Neutrophil (primary cell): ENCODE measurements at regions not wholly inside any gene's neighbourhood (a gene's known extent, or its start where the extent isn't known, plus 50 kb on each side); places are given as distances from the start of the nearest gene placed in this dataset.

ENCODE experiments used
- H3K27ac ChIP-seq: fragments of 200-600 bp; sonication (generic); 2 replicates; pipeline ENCODE4 v1.5.1; 2016; ENCODE audit warnings: mild to moderate bottlenecking, moderate library complexity
- H3K27me3 ChIP-seq: fragments of 200-600 bp; sonication (generic); 2 replicates; pipeline ENCODE4 v1.6.0; 2016; ENCODE audit warnings: mild to moderate bottlenecking
- H3K36me3 ChIP-seq: fragments of 200-600 bp; sonication (generic); 2 replicates; pipeline ENCODE4 v1.5.1; 2017
- H3K4me1 ChIP-seq, 2 experiments: fragments of 200-600 bp in 1 of 2; sonication (generic) in 1 of 2; 1 replicate in 1 of 2; 2 replicates in 1 of 2; pipeline versions ENCODE4 v1.5.1 to v1.6.1; 2013 to 2016; ENCODE audit warnings: low read depth in 1 of 2, low read length in 1 of 2, mild to moderate bottlenecking in 1 of 2, moderate library complexity in 1 of 2; ENCODE audit not compliant: control insufficient read depth in 1 of 2, insufficient read depth in 1 of 2
- H3K4me3 ChIP-seq, 2 experiments: fragments of 200-600 bp in 1 of 2; sonication (generic) in 1 of 2; 1 replicate in 1 of 2; 2 replicates in 1 of 2; pipeline ENCODE4 v1.5.1; 2013 to 2016; ENCODE audit warnings: low read depth in 1 of 2, low read length in 1 of 2, mild to moderate bottlenecking in 1 of 2, moderate library complexity in 1 of 2
- H3K9me3 ChIP-seq: fragments of 200-600 bp; sonication (generic); 2 replicates; pipeline ENCODE4 v1.5.1; 2016
- CTCF ChIP-seq: fragments of 200-600 bp; sonication (generic); IDR thresholded peaks from 2 replicates; pipeline ENCODE4 v1.5.1; 2016; ENCODE audit warnings: antibody characterized with exemption

DNA sequence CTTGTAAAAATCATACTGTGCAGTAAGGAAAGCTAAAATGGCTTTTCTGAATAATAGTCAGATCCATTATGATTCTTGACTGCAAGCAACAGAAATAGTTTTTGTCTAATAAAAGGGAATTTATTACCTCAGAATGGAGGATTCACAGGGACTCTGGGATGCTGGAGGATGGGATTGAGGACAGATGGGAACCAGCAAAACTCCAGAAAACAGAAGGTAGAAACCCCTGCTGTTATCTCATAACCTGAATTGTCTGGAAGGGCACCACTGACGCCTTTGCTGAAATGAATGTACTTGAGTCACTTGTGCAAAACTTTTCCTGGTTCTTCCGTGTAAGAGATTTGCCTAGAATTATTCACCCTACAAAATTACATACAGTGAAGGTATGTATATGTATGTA is 58.6 kb upstream of the DMAC1 start:
- H3K4me1 ChIP-seq: peaks cover 9 to 11% of the 10 kb centered on the region in 2 experiments
- H3K36me3 ChIP-seq: no peaks in the 10 kb centered on the region
- no peaks in the 10 kb centered on the region for H3K9me3 ChIP-seq
- no peak for TF ChIP-seq CTCF
- H3K27ac ChIP-seq: no peak overlapping the region
- H3K27me3 ChIP-seq: no peaks in the 10 kb centered on the region
- no peak overlapping the region for H3K4me3 ChIP-seq

DNA sequence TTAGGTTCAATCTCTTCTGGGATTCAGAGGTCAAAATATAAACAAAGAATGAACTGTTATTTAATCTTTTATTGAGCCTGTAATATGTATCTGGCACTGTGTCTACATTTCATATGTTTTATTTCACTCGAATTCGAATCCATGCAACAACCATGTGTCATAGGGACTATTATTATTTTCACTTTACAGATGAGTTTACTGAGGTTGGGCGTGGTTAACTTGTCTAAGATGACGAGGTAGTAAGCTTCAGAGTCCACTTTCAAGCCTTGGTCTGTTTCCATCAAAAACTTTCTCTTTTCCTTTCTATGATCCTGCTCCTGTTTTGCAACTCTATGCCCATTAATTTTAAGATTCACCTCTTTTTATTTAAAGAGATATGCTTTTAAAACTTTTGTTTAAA is 55.2 kb upstream of the DMAC1 start:
- Histone ChIP-seq H3K9me3 (no peaks in the 10 kb centered on the region), H3K27ac (no peak overlapping the region), H3K27me3 (no peaks in the 10 kb centered on the region), H3K4me3 (no peak overlapping the region), H3K4me1 (no peaks in the 10 kb centered on the region), H3K36me3 (no peaks in the 10 kb centered on the region)
- no peak for TF ChIP-seq CTCF
